Stimulated activated CD4-positive, alpha-beta T cell treated with anti-CD3 and anti-CD28 coated beads, Interleukin-4, amount 100 ng/mL, for 4 hours (primary cell): ENCODE measurements at regions not wholly inside any gene's neighbourhood (a gene's known extent, or its start where the extent isn't known, plus 50 kb on each side); places are given as distances from the start of the nearest gene placed in this dataset.

Experiments
- DNase-seq, 2 experiments: peaks; one replicate each; pipeline ENCODE4 v3.0.0-alpha.2; 2020

DNA sequence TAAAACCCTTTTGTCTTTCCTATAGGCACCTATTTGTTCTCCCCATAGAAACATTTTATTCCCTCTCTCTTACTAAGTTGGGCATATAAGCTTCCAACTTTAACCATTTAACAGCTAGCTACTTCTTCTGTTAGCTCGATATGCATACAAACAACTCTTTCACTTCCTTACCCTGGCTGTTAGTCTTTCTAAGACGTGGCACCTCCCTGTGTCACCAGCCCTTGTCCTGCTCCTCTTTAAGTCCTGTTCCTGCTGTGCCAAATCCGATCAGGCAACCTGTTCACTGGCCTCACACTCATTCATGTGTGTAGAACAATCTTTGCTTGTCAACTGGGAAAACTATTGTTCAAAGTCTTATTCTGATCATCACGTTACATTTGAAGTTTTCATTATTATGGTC lies 1376.1 kb upstream of the TENM4 start:
- no peak for DNase-seq

DNA sequence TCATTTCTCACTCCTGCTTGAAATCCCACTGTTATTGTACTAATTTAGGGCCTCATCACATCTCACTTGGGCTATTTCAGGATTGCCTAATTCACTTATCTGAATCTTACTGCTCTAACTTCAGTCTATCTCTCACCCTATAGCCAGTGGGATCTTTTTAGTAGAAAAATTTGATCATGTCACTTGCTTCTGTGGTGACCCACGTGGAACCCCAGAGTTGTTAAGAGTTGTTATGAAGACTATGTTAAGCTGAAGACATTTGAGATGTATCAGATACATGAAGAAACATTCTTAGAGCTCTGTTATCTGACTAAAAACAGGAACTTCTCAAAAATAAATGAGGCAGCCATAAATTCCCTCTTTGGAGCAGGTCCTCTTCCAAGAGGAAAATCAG lies 1375.6 kb upstream of the TENM4 start:
- no peak for DNase-seq

DNA sequence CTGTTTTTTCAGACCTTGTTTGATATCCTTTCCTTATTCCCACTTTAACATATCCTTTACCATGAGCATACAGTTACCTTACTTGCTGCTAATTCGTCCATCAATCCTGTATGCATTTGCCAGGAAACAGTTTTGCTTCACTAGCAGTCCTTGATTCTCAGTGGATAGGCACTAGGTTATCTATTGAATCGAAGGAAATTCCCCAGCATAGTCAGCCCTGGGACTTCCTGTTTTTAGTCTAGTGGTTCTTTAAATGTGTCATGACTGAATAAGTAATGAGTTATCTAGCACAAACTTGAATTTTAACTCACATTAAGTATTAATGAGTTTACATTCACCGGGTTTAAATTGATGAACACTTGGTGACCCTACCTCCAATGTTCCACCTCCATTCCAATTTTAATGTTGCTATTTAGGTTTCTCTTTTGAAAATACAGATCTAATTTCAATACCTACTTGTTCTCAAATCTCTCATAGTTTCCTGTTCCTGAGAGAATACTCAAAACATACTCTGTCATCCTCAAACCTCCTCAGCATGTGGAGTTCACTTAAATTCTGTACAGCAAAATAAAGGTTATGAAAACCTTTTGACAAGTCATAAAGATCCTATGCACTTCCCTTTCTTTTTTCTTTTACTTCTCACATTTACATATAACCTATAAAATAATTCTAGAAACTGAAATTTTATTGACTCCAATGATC lies 1375.1 kb upstream of the TENM4 start:
- DNase-seq: no peak

DNA sequence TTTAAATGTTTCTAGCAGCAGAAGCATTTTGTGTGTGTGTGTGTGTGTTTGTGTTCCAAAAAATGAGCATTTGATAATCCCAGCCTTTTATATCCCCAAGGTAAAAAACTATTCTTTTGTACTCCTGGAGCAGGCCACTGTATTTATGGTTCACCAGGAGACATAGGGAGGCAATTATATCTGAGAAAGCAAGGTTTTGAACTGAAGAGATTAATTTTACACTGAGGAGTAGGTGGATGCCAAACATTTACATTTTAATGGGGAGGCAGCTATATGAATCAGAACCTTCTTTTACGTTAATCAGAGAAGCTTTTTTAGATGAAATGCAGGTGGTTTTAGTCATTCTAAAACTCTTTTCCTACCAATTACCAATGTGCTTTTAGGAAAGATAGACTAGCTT lies 1374.0 kb upstream of the TENM4 start:
- no peak for DNase-seq

DNA sequence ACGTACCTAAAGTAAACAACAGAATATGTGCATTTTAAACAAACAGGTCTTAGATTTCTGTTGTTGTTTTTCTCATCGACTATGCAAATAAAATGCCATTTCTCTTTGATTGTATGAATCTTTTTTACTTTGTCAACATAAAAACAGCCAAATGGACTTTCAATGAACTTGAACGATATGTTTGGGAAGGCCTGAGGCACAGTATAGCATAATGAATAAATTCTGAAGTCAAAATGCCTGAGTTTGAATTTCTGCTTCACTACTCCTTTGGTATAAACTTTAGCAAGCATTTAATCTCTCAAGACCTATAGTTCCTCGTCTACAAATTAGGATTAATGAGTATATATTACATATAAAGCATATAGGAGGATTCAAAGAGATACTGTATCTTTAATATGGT lies 1369.9 kb upstream of the TENM4 start:
- DNase-seq: no peak

DNA sequence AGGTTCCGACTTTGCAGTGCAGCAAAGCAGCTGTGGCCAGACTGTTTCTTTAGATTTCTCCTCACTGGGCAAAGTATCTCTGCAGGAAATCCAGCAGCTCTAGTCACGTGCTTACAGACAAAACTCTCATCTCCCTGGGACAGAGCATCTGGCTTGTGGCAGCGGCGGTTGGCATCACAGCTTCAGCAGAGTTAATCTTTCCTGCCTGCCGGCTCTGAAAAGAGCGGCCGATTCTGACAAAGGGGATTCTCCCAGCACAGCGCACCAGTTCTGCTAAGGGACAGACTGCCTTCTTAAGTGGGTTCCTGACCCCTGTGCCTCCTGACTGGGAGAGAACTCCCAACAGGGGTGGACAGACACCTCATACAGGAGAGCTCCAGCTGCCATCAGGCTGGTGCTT lies 1357.3 kb upstream of the TENM4 start:
- no peak for DNase-seq

DNA sequence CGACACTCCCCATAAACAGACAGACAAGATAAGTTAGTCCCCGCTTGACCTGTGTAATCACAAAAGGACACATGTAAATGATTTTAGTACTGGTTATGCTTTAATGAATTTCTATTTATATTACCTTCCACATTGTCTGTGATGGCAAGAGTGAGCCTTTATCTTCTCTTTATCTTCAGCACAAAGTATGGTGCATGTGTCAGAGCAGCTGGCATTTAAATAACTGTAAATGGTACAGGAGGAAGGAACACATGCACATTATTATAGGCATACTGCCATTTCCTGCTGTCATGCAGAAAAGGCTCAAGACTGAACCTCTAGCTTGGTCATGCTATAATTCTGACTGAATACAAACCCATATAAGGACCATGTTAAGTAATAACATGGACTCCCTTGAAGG lies 1342.7 kb upstream of the TENM4 start:
- DNase-seq: no peak

DNA sequence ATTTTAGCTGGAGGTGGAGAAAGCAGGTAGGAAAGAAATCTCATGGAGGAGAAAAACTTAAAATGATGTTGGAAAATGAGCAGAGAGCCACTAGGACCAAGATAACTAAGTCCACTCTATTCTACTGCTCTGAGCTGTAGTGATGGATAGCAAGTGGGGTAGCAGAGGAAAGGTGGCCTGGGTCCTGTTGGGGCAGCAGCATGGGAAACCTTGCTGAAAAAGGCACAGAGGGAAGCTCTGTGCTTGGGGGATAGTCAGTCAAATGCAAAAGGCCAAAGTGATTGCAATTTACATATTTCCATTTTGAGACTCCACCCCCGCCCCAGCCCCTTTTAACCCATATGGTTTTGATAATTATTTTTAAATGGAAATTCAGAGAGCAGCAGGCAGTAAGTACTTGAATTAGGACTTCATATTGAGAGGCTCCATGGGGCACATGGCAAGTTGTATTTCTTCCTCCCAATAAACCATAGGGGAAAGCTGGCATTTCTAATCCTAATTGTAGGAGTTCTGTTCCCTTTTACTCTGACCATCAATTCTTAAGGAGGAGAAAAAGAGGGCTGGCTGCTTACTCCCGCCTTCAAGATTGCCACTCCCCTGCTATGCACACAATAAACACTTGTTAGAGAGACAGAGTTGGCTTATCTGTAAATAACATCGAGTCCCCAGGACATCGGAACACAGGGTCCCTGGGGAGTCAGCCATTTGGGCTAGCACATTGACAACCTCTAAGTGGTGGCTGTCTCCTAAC lies 1341.5 kb upstream of the TENM4 start:
- DNase-seq: no peak

DNA sequence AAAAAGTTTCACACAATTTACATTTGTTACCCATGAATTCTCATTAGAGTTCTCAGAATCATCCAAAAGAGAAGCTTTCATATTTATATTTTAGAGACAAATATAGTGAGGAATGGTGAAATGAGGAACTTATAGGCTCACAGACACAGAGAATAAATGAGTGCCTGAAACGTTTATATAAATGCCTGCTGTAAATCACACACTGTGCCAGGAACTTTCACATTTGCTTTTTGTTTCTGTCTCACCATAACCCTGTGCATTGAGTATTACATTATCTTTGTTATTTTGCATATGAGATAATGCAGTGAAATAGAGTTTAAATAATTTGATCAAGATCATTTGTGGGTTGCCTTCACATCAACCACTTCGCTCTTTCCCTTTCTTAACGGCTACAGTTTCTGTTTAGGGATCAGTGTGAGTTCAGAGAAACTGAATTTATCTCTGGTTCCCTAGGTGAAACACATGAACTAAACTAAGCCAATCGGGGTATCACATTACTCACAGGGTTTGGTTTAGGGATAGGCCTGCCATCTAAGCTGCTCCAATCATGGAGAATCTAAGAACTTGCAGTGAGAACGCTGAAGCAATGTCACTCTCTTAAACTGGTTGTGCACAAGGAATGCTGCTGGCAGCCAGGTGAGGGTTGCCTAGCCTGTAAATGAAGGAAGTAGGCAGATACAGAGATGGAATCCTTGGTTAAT lies 1339.2 kb upstream of the TENM4 start:
- DNase-seq: no peak

DNA sequence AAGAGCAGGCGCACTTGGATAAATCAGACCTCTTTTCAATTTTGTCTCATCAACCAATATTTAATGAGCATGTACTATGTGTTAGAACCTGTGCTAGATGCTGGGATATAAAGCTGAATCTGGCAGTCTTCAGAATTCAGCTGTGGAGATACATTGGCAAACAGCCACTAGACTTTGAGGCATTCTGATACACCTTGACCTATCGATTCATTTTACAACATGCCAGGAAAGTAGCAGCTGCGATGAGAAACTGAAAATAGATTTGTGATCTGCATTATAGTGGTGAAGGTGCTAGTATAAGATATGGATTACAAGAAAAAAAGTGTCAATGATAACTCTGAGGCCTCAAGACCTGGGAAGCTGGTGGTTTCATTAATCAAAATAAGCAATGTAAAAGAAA lies 1338.1 kb upstream of the TENM4 start:
- DNase-seq: no peak

DNA sequence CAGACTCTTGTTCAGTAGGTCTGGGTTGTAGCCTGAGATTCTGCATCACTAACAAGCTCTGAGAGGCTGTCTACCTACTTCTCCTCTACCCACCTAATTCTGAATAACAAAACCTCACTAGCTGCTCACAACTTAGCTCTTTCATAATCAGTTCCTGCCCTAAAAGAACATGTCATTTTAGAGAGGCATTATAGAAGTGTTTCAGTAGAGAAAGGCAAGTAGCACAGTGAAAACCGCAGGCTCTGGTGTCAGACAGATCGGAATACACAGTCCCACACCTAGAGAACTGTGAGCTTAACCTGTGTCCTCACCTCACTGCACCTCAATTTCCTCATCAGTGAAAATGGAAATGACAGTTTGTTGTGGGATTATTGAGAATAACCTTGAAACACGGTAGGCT lies 1337.6 kb upstream of the TENM4 start:
- DNase-seq: no peak

DNA sequence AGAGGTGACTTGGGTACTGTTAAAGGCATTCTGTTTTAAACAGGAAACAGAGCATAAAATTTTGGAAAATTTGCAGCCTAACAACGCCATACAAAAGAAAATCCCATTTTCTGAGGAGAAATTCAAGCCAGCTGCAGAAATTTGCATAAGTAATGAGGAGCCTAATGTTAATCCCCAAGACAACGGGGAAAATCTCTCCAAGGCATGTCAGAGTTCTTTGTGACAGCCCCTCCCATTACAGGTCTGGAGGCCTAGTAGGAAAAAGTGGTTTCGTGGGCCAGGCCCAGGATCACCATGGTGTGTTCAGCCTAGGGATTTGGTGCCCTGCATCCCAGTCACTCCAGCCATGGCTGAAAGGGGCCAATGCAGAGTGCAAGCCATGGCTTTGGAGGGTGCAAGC lies 1333.1 kb upstream of the TENM4 start:
- DNase-seq: no peak

DNA sequence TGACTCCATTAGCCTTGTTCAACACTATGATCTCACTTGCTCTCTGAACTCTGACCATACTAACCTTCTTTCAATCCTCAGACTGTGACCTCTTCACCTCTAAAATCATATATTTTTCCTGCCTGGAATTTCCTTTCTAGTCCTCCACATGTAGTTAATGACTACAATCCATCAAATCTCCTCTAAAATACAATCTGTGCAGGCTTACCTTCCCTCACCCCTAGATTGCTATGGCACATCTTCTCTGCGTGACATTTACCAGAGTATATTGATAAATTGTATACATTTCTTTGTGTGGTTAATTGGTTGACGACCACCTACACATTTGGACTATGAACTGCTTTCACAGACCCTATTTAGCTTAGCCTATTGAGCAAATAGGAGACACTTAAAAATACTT lies 1330.2 kb upstream of the TENM4 start:
- no peak for DNase-seq

DNA sequence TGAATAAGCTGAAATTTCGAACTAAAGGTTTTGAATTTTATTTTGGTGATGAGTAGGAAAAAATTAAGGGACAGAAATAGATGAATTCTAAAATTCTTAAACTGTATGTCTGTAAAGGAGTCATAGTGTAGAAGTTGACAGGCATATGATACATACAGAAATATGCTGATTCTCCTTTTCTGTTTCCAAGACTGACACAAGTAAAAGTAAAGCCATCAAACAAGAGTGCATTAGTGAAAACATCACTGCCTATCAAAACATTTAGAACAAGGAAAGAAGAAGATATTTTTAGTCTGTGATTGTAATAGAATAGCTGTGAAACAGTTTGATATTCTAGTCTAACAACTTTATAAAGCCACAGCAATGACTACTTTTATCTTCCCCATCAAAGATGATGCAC lies 1318.0 kb upstream of the TENM4 start:
- no peak for DNase-seq

DNA sequence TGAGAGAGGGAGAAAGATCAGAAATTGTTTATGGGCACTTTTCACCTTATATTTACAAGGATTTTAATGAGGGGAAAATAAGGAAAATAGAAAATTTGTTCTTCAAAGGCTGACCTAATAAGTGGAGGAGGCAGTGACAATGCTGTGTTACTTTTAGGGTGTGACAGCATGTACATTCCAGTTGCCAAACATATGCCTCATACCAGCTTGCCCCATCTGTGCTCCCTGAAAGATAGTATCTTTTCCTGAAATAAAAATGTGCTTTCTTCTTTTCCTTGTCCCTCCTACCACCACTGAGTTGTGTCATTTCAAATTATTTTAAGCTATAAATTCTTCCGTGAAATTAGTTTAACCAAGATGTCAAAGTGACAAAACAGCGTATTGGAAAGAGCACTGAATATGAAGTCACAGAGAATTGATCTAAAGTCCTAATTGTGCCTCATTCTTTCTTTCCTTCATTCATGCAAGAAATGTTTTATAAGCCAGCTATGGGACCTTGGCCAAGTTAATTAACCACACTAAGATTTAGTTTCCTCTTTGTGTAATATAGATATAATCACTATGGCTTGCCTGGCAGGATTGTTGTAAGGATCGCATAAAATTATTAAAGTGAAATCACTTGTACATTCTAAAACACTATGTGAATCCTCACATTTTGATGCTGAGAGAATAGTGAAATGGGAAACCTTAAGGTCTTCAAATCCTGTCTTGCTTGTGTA lies 1307.5 kb upstream of the TENM4 start:
- no peak for DNase-seq

DNA sequence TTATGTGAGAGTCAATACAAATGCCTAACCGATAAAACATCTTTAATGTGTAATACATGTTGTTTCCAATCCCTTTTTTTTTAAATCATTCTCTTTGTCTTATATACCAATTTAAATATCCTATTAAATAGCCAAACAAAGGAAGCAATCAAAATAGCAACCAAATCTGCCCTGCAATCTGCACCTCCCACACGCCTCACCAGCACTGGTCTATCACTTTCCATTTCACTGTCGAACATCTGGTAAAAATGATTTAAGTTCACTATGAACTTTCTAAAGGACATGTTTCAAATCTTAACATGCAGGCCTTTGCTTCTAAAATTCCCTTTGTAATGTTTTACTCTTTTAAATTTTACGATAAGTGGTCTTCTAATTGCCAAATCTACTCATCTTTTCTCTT lies 1305.5 kb upstream of the TENM4 start:
- no peak for DNase-seq

DNA sequence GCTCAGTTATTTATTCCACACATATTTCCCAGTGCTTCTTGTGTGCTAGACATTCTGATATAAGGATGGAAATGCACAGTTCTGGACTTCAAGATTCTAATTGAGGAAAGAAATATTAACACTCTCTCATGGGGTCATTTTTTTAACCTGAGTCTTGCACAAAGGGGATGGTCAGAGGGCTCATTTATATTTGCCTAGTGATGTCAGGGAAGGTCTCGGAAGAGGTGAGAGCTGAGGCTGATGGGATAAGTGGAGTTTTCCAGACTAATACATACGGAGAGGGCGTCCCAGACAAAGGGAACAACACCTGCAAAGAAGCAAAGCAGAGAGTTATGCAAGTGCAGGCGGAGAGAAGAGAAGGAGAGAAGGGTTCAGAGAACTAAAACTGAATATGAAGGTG lies 1304.6 kb upstream of the TENM4 start:
- no peak for DNase-seq

DNA sequence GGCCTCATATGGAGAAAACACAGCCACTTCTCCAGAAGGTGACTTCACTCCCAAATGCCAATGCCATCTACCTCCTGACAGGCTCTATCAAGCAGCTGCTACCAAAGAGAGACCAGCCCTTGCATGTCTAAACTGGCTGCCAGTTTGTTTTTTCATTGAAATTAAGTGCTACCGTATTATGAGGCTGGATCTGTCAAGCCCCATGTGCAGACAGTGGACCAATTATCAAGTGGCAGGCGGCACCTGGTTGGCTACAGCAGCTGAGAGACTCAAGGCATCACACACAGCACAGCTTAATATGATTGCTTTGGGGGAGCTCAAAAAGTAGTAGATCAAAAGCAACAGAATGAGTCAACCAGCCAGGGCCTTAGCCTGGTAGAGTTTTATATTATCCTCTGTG lies 1293.0 kb upstream of the TENM4 start:
- DNase-seq: no peak

DNA sequence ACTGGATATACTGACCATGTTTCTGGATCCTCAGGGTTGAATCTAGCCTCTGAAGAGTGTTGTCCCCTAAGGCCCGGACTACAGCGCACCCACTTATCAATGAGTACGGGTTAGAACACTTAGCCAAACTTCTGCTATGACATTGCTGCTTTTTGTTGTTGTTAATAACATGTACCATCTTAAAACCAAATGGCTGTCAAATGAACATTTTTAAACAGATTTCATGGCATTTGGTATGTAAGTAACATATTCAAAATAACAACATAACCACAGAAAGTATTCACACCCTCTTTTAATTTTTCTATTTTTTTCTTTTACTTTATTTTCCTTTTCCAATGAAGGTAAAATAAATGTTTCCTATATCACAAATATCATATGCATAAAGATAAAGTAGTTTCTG lies 1292.5 kb upstream of the TENM4 start:
- no peak for DNase-seq

DNA sequence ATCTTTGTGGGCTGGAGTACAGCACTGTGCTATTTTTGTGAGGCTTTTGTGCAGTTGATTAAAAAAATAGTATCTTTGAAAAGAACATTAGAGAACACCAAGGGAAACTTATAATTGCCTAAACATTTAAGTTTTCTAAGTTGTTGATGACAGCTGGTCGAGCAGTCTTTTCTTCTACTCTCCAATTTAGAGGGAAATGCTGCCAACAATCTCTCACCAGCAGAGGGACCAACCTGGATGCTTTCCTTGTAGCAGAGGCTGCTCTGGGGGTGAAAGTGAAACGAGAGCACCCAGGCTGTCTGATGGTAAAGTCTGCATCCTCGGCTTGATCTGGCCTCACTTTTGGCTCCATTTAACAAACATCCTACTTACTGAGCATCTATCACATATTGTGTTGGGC lies 1286.5 kb upstream of the TENM4 start:
- no peak for DNase-seq

DNA sequence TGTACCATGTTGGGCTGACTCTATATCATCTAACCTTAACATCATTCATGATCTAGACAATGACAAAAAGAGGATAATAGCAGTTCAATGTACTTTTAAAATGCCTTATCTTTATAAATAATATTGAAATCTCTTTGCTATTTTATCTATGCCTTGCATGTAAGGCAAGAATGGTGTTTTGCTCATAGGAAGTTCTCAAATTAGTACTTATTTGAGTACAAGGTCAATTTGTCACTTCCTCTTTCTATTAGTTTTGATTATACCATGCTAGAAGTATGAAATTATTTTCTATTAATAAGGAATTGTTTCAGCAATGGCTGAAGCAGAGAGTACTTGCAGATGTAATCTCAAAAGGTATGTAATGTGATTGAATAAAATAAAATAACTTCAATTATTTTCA lies 1285.4 kb upstream of the TENM4 start:
- no peak for DNase-seq

DNA sequence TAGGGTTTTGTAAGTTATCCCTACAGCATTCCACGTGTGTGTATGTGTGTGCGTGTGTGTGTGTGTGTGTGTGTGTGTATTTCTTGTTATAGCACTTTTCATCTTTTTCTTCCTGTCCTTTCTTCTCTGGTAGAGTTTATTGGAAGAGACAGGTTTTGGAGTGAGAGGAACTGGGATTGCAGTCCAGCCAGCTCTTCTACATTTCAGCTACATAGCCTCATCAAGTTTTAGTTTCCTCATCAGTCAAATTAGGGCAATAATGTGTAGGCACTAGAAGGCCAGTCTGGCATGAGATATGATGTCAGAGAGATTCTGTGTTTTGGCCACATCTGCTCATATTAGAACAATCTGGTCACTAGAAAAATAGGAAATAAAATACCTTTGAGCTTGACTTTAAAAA lies 1283.5 kb upstream of the TENM4 start:
- no peak for DNase-seq

DNA sequence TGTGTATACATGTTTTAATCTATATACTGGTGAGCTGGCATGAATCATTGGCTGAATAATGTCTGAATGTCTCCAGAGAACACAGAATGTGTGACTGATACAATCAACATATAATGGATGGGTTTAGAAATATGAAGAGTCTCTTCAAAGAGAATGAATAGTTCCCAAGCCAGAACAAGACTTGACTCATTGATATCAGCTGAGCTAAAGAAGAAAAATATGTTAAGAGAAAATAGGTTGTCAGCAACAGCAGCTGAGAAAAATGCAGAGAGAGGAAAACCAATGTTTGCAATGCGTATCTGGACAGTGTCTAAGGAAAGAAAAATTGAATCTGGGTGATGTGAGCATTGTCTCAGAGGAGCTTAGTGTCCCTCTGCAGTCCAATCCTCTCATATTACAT lies 1281.8 kb upstream of the TENM4 start:
- no peak for DNase-seq

DNA sequence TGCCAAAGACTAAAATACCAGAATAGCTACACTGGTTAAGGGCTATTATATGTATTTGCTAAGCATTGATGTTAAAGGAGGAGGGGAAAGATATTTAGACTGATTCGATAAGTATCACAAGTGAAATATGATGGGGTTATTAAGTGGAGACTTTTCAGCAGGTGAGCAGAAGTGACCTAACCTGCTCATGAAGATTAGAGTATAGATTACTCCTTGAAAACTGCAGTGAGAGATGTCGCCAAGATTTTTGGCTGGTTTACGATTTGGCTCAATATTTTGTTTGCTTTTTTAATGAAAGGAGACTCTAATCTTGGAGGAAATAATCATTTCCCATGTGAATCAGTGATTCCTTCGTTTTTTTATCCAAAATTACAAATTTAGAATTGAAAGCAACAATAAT lies 1279.5 kb upstream of the TENM4 start:
- DNase-seq: no peak
